Mucosa of descending colon (tissue), 3 donors: ENCODE measurements at regions not wholly inside any gene's neighbourhood (a gene's known extent, or its start where the extent isn't known, plus 50 kb on each side); places are given as distances from the start of the nearest gene placed in this dataset.

Experiments
- ATAC-seq: fragments of 200-7000 bp; cut with Tn5 transposase; one replicate; pipeline ENCODE4 v1.9.1; 2020; ENCODE audit warnings: mild to moderate bottlenecking, moderate library complexity
- DNase-seq, 3 donors: peaks; one replicate each; pipeline ENCODE4 v3.0.0-alpha.2; 2020
- H3K36me3 ChIP-seq: fragments of 200-600 bp; one replicate; pipeline ENCODE4 v1.8.0; 2021; ENCODE audit warnings: low read depth, mild to moderate bottlenecking
- H3K4me1 ChIP-seq: fragments of 200-600 bp; one replicate; pipeline ENCODE4 v1.8.0; 2021; ENCODE audit warnings: low read depth, mild to moderate bottlenecking
- H3K4me3 ChIP-seq: fragments of 200-600 bp; one replicate; pipeline ENCODE4 v1.8.0; 2021; ENCODE audit warnings: mild to moderate bottlenecking
- H3K9me3 ChIP-seq: fragments of 200-600 bp; one replicate; pipeline ENCODE4 v1.8.0; 2021; ENCODE audit warnings: mild to moderate bottlenecking
- intact Hi-C, 2 donors: fragments of 100-400 bp; cut with DNase I in 1 of 2; cut with micrococcal nuclease in 1 of 2; formaldehyde crosslinking; loops; one replicate each; pipeline versions ENCODE4 v1.11.0 to v1.11.1; 2022; cut with DNase I, micrococcal nuclease
- TF ChIP-seq, protein P1 (sequence below): fragments of 200-600 bp; IDR thresholded peaks from one replicate; pipeline ENCODE4 v1.8.0; 2022; ENCODE audit warnings: antibody characterized with exemption, mild to moderate bottlenecking
- donor health status: DM: no; HTN: no; CAD: no; lungs with moderate emphysema.
- donor health status: DM: no; HTN: no; CAD: no.
- donor health status: DM: no; HTN: yes; CAD: no.

- intact Hi-C loops: no loop called here
- peak in 1 of 3 donors; percentile 4 for DNase-seq
- TF ChIP-seq, protein P1, sequence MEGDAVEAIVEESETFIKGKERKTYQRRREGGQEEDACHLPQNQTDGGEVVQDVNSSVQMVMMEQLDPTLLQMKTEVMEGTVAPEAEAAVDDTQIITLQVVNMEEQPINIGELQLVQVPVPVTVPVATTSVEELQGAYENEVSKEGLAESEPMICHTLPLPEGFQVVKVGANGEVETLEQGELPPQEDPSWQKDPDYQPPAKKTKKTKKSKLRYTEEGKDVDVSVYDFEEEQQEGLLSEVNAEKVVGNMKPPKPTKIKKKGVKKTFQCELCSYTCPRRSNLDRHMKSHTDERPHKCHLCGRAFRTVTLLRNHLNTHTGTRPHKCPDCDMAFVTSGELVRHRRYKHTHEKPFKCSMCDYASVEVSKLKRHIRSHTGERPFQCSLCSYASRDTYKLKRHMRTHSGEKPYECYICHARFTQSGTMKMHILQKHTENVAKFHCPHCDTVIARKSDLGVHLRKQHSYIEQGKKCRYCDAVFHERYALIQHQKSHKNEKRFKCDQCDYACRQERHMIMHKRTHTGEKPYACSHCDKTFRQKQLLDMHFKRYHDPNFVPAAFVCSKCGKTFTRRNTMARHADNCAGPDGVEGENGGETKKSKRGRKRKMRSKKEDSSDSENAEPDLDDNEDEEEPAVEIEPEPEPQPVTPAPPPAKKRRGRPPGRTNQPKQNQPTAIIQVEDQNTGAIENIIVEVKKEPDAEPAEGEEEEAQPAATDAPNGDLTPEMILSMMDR: no peak
These were observed 272.6 kb downstream of the S1PR1 start for GRCh38 chr1:101509370-101509769.

GRCh38 chr1:101511202-101511891, 274.5 kb downstream of the S1PR1 start:
- peak; percentile 93 for ATAC-seq
- no peak for DNase-seq
- H3K9me3 ChIP-seq: no peaks in the 10 kb centered on the region
- intact Hi-C loops: no loop called here
- no peak overlapping the region for H3K4me3 ChIP-seq
- TF ChIP-seq, protein P1: no peak
- H3K4me1 ChIP-seq: no peaks in the 10 kb centered on the region
- no peaks in the 10 kb centered on the region for H3K36me3 ChIP-seq

More at GRCh38 chr1:101509370-101509769, 272.6 kb downstream of the S1PR1 start:
- no peak overlapping the region for H3K4me3 ChIP-seq
- no peak for ATAC-seq
- H3K9me3 ChIP-seq: no peaks in the 10 kb centered on the region
- H3K4me1 ChIP-seq: no peaks in the 10 kb centered on the region
- no peaks in the 10 kb centered on the region for H3K36me3 ChIP-seq

- TF ChIP-seq, protein P1: no peak
- H3K9me3 ChIP-seq: no peaks in the 10 kb centered on the region
- DNase-seq (peak in 2 of 3 donors; percentile 20 to 29), ATAC-seq (peak; percentile 77)
- no peak overlapping the region for H3K4me3 ChIP-seq
- peaks cover 6% of the 10 kb centered on the region for H3K4me1 ChIP-seq
- H3K36me3 ChIP-seq: no peaks in the 10 kb centered on the region
- intact Hi-C loops: loop anchor here in 1 of 2 donors (5.0 kb wide), 1 partner anchor 47 kb away; no protein-coding TSS in a partner anchor
These were observed 283.5 kb downstream of the S1PR1 start for GRCh38 chr1:101520302-101520701.

GRCh38 chr1:101522486-101522885, 285.7 kb downstream of the S1PR1 start:
- peaks cover 6% of the 10 kb centered on the region for H3K4me1 ChIP-seq
- no peaks in the 10 kb centered on the region for H3K9me3 ChIP-seq
- no peak overlapping the region for H3K4me3 ChIP-seq
- DNase-seq: no peak
- no peaks in the 10 kb centered on the region for H3K36me3 ChIP-seq
- no peak for ATAC-seq
- intact Hi-C loops: loop anchor here in 1 of 2 donors (5.0 kb wide), 1 partner anchor 45 kb away; no protein-coding TSS in a partner anchor
- TF ChIP-seq, protein P1: no peak

GRCh38 chr1:101526813-101527212, 290.0 kb downstream of the S1PR1 start:
- intact Hi-C loops: no loop called here

More at GRCh38 chr1:101526813-101527212, 290.0 kb downstream of the S1PR1 start:
- DNase-seq (no peak), ATAC-seq (no peak)
- H3K4me1 ChIP-seq: peaks cover 5% of the 10 kb centered on the region
- no peaks in the 10 kb centered on the region for H3K36me3 ChIP-seq
- no peaks in the 10 kb centered on the region for H3K9me3 ChIP-seq
- no peak overlapping the region for H3K4me3 ChIP-seq
- TF ChIP-seq, protein P1: no peak
